NCI-H146 treated with DMSO at 0.1 percent for 48 hours (cell line): ENCODE measurements at regions not wholly inside any gene's neighbourhood (a gene's known extent, or its start where the extent isn't known, plus 50 kb on each side); places are given as distances from the start of the nearest gene placed in this dataset.
A peak's percentile ranks its signal among the peaks of the same experiment; 100 is the strongest.

Source experiments
- DNase-seq: peaks from one replicate; lab custom pipeline; 2025; ENCODE audit not compliant: unreplicated experiment; lab: John Stamatoyannopoulos, UW

- peak; percentile 6 for DNase-seq
Measured at GRCh38 chr11:116507849-116508695, 264.7 kb downstream of the BUD13 start.

DNA sequence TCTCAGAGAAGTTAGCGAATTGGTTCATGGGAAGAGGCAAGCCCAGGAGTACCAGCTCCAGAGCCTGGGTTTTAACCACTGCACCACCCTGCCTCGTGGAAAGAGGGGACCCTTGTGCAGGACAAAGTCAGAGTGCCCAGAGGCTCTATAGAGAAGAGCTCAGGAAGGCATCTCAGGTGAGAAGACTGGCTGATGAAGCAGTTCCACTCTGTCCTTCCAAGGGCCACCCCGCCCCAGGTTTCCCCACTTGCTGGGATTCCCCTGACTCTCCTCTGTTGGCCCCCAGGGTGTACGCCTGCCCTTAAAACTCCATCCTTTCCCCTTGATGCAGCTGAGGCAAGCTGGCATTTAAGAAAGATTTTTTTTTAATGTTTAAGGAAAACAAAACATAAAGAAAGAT lies 265.8 kb downstream of the BUD13 start:
- no peak for DNase-seq

GRCh38 chr11:116506263-116506825 lies 266.4 kb downstream of the BUD13 start:
- DNase-seq: no peak

GRCh38 chr11:116505298-116506262 lies 267.2 kb downstream of the BUD13 start:
- DNase-seq: no peak

GRCh38 chr11:116504541-116505297 lies 268.1 kb downstream of the BUD13 start:
- DNase-seq: no peak

DNA sequence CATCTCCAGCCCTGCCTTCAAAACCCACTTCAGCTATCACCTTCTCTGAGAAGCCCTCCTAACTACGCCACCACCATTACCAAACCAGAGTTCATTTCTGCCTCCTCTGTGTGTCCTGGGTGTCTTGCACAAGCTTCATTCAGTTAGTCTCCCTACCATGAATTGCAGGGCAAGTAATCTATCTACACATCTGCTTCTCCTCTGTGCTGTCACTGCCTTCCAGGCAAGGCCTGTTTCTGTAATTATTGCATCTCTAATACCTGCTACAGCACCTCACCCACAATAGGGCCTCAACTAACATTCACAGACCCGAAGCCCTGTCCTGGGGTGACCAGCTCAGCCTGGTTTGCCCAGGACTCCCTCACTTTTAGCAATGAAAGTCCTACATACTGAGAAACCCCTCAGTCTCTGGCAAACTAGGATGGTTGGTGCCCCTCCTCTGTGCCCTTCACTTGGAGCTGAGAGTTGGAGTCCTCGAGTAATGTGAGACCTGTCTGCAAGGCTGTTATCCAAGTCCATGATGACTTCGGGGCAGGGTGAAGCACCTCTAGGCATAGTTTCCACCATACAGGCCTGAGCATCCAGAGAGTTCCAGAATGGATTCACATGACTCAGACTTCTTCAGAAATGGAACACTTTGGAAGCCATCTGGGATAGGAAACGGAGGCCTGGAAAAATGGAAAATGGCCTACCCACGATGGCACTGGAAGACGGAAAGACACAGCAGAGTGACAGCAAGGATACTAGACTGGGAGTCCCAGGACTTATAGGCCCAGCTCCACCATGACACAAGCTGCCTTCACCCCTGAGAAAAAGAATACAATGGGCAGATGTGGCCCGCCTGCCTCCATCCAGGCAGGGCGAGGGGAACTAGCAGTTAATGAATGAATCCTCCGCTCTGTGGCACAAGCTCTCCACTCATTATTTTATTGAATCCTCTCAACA lies 269.3 kb downstream of the BUD13 start:
- no peak for DNase-seq

- no peak for DNase-seq
Measured at GRCh38 chr11:116502641-116503061, 270.1 kb downstream of the BUD13 start.

GRCh38 chr11:116501728-116502127 lies 271.1 kb downstream of the BUD13 start:
- DNase-seq: no peak

GRCh38 chr11:116500947-116501602 lies 271.7 kb downstream of the BUD13 start:
- peak; percentile 46 for DNase-seq

DNA sequence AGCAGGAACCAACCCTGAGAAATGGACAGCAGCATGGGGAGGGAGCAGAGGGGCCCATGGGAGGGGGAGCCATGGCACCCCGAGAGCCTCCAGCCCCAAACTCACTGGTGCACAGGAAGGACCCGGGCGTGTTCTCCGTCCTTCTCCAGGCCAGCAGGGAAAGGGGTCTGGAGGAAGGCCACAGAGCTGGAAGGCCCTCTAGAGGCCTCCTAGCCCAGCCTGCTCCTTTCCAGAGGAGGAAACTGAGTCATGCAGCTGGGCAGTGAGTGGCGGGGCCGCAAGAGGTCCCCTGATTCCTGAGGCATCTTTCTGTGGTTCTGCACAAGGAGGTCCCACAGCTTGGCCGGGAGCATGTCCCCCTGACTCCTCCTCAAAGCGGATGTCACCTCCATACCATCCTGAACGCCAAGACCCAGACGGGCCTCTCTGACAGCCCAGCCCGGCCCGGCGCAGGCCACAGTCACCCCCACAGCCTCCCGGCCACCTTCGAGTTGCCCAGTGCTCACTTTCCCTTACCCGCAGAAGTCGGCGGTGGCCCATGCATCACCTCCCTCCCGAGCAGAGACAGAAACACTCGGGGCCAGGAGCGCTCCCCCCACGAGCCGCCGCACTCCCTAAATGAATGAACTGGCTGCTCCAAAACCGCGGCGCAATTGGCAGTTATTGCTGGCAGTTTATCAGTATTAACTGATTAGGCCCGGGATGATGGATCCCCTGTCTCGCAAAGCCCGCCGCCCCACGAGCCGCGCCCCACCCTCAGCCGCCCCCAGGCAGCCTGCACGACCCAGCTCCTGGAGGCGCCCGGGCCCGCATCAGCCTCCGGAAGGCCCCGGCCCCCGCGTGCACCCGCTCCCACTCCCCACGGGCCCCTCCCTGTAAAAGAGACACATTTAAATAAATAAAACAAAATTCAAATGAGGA lies 272.5 kb downstream of the BUD13 start:
- no peak for DNase-seq

DNA sequence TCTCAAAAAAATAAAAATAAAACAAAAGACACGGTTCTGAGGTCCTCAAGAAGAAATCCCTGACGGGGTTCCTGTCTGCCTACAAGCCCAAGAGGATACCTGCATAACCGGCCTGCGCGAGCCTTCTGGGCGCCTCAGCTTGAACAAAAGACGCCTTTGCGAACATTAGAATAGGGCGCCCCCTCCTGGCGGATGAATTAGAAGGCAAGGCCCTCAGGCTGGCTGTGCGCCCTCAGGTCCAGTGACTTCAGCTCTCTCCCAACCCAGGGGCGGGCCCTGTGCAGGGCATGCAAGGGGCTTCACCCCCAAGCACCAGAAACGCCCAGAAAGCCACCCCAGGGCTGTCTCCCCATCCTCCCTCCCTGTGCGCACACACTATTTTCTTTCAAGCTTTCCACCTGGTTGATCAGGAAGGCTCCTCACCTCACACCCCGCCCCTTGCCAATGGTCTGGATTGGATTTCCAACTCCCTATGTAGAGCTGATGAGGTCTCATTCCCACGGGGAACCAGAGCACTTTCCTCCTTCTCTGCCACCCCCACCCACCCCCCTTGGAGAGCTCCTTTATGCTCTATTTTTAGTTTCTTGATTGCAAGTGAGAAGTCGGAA lies 273.3 kb downstream of the BUD13 start:
- peak; percentile 75 for DNase-seq

DNA sequence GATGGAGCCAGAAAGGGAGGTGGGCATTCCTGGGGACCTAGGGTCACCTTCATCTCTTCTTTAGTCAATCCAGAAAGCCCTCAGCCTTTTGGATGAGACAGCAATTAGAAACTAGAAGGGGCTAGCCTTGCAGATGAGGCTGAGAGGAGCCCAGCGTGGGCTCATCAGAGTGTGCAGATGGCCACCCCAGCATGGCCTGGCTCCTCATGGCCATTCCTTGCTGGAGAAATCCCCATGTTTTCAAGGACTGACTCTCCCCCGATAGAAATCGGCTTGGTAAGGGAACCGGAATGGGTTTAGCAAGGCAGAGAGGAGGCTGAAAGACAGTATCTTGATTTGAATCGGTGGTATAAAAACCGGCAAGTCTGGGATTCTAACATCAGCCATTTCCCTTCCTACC lies 274.6 kb downstream of the BUD13 start:
- no peak for DNase-seq

- DNase-seq: no peak
Measured at GRCh38 chr11:116492600-116492999, 280.2 kb downstream of the BUD13 start.

- no peak for DNase-seq
Measured at GRCh38 chr11:116488836-116489389, 283.9 kb downstream of the BUD13 start.

GRCh38 chr11:116485425-116485824 lies 287.4 kb downstream of the BUD13 start:
- DNase-seq: no peak

DNA sequence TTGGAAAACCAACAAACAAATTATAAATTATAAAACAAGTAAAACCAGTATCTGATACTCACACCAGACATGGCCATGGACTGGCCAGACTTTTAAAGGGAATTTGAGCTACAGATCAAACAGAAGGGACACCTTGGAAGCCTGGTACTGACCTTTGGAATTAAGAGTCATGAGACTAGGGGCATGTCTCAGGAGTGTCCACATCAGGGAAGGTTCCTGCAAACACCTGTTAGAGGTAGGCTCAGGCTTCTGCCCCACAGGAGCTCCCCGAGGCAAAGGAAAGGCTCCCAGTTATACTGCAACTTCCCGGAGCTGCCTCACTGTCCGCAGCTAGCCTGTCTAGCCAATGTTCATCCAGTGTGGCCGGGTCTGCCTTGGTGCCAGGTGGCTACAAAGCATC lies 290.1 kb downstream of the BUD13 start:
- no peak for DNase-seq

- DNase-seq: peak; percentile 15
Measured at GRCh38 chr11:116481126-116481675, 291.6 kb downstream of the BUD13 start.
